ENCODE measurements at regions not wholly inside any gene's neighbourhood (a gene's known extent, or its start where the extent isn't known, plus 50 kb on each side); places are given as distances from the start of the nearest gene placed in this dataset.

DNA sequence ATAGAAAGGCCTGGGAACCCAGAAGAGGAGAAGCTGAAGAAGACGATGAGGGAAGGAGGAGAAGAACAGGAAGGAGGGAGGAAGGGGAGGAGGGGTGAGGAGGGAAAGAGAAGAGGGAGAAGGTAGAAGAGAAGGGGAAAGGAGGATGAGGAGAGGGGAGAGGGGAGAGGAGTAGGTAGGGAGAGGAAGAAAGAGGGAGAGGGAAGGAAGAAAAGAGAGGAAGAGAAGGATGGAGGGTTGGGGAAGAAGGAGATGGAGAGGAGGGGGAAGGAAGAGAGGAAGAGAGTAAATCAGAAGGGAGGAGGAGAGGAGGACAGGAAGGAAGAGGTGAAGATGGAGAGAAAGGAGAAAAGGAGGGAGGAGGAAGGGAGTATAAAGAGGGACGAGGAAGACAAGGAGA is 109.6 kb upstream of the IRX6 start:
- TF ChIP-seq CTCF (conservative IDR thresholded peaks at IDR 0.05 in 1 of 2, IDR thresholded peaks at IDR 0.05 in 1 of 2; ENCODE audit: low read depth in 1 of 2, low read length in 2 of 2) (no peak), EZH2 (IDR thresholded peaks at IDR 0.05; ENCODE audit: low read length, missing control alignments) (no peak)

All from fibroblast of lung (primary cell).